KMS-11 (cell line): ENCODE measurements at regions not wholly inside any gene's neighbourhood (a gene's known extent, or its start where the extent isn't known, plus 50 kb on each side); places are given as distances from the start of the nearest gene placed in this dataset.

Source experiments
- H2AFZ ChIP-seq: fragments of 200-600 bp; sonication (generic); 2 replicates; pipeline ENCODE4 v1.6.1; 2016; ENCODE audit warnings: antibody characterized with exemption, mixed run types, low read depth
- H3K27ac ChIP-seq: fragments of 200-600 bp; sonication (generic); 2 replicates; pipeline ENCODE4 v1.6.1; 2016; ENCODE audit warnings: mild to moderate bottlenecking, mixed run types
- H3K27me3 ChIP-seq: fragments of 200-600 bp; sonication (generic); 2 replicates; pipeline ENCODE4 v1.6.1; 2017; ENCODE audit warnings: mild to moderate bottlenecking, low read depth, mixed run types, moderate library complexity; ENCODE audit not compliant: insufficient read depth
- H3K36me3 ChIP-seq: fragments of 200-600 bp; sonication (generic); 2 replicates; pipeline ENCODE4 v1.6.1; 2017; ENCODE audit warnings: mild to moderate bottlenecking, mixed run types; ENCODE audit not compliant: insufficient read depth
- H3K4me1 ChIP-seq: fragments of 200-600 bp; sonication (generic); 2 replicates; pipeline ENCODE4 v1.6.1; 2016; ENCODE audit warnings: mild to moderate bottlenecking, low read depth, mixed run types; ENCODE audit not compliant: poor library complexity, severe bottlenecking
- H3K4me2 ChIP-seq: fragments of 200-600 bp; sonication (generic); 2 replicates; pipeline ENCODE4 v1.7.0; 2016; ENCODE audit warnings: mild to moderate bottlenecking, mixed run types
- H3K4me3 ChIP-seq: fragments of 200-600 bp; sonication (generic); IDR thresholded peaks from 2 replicates; pipeline ENCODE4 v1.6.1; 2017; ENCODE audit warnings: low read depth, low read length, mixed read lengths; ENCODE audit not compliant: insufficient read depth
- H3K79me2 ChIP-seq: fragments of 200-600 bp; sonication (generic); 2 replicates; pipeline ENCODE4 v1.6.1; 2016; ENCODE audit warnings: low read depth, mixed run types; ENCODE audit not compliant: insufficient read depth
- H3K9ac ChIP-seq: fragments of 200-600 bp; sonication (generic); 2 replicates; pipeline ENCODE4 v1.6.1; 2016; ENCODE audit warnings: mild to moderate bottlenecking, mixed run types
- H4K20me1 ChIP-seq: fragments of 200-600 bp; sonication (generic); 2 replicates; pipeline ENCODE4 v1.6.1; 2016; ENCODE audit warnings: mild to moderate bottlenecking, mixed run types; ENCODE audit not compliant: insufficient read depth
- TF ChIP-seq, protein P1 (sequence below): fragments of 200-600 bp; sonication (generic); conservative IDR thresholded peaks from 2 replicates; pipeline ENCODE4 v1.6.1; 2017; ENCODE audit warnings: low read depth, mild to moderate bottlenecking, antibody characterized with exemption, low read length, moderate library complexity, mixed read lengths

DNA sequence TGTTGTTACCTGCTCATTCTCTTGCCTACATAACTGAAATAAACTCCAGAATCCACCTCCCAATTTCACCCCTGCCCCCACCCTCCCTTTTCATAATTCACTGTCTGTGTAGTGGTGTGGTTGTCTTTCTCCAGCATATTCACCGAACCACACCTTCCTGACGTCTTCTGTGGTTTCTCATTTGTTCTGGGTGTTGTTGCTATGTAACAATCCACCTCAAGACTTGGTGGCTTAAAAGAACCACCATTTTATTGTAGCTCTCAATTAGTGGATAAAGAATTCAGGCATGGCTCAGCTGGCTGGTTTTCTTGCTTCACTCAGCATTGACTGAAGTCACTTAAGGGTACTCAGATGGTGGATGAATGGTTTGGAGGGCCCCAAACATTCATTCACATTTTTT is 229.8 kb downstream of the MAF start:
- no peaks in the 10 kb centered on the region for H4K20me1 ChIP-seq
- no peaks in the 10 kb centered on the region for H3K4me1 ChIP-seq
- H3K4me2 ChIP-seq, result no peak overlapping the region
- TF ChIP-seq, protein P1, sequence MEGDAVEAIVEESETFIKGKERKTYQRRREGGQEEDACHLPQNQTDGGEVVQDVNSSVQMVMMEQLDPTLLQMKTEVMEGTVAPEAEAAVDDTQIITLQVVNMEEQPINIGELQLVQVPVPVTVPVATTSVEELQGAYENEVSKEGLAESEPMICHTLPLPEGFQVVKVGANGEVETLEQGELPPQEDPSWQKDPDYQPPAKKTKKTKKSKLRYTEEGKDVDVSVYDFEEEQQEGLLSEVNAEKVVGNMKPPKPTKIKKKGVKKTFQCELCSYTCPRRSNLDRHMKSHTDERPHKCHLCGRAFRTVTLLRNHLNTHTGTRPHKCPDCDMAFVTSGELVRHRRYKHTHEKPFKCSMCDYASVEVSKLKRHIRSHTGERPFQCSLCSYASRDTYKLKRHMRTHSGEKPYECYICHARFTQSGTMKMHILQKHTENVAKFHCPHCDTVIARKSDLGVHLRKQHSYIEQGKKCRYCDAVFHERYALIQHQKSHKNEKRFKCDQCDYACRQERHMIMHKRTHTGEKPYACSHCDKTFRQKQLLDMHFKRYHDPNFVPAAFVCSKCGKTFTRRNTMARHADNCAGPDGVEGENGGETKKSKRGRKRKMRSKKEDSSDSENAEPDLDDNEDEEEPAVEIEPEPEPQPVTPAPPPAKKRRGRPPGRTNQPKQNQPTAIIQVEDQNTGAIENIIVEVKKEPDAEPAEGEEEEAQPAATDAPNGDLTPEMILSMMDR, result no peak
- H3K27me3 ChIP-seq, result no peaks in the 10 kb centered on the region
- H3K4me3 ChIP-seq, result no peak overlapping the region
- H3K79me2 ChIP-seq, result no peaks in the 10 kb centered on the region
- H3K9ac ChIP-seq, result no peak overlapping the region
- no peak overlapping the region for H3K27ac ChIP-seq
- H3K36me3 ChIP-seq, result no peaks in the 10 kb centered on the region
- no peak overlapping the region for H2AFZ ChIP-seq

DNA sequence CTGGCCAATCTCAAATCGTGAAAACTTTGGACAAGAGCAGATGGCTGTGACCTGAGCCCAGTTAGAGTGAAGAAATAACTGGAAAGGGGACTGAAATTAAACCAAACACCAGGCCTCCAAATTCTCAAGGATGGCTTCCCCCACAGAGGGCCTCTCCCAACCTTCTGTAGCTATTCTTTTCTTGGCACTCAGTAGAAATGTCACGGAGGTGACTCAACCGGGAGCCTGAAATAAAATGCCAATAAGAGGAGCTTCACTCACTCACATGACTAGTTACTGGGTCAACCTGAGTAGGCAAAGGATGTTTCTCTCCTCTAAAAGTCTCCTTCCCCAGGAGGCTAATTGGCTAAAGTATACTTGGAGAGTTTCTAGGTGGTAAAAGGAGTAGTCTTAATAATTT is 230.7 kb downstream of the MAF start:
- Histone ChIP-seq H3K4me2 (no peak overlapping the region), H3K36me3 (no peaks in the 10 kb centered on the region), H3K27me3 (no peaks in the 10 kb centered on the region), H3K4me3 (no peak overlapping the region), H4K20me1 (no peaks in the 10 kb centered on the region), H3K27ac (no peak overlapping the region), H3K9ac (no peak overlapping the region), H2AFZ (no peak overlapping the region), H3K79me2 (no peaks in the 10 kb centered on the region), H3K4me1 (peaks cover 6% of the 10 kb centered on the region)
- TF ChIP-seq, protein P1, result no peak

DNA sequence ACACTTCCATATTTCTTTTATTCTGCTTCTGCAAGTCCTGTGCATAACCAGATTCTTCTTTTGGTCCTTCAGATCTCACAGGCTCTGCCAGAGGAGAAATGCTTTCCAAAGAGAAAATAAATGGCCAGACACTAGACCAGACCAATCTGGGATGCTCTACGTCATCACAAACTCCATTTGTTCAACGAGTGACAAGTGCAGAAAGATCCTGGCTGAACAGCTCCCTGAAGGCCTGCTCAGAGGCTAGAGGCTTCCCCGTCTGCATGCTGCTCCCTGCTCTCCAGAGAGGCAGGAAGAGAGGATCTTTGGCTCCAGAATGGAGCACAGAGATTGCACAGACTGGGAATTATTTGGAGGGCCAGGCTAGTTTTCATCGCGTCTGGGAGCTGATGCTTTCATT is 232.7 kb downstream of the MAF start:
- TF ChIP-seq, protein P1, result no peak
- Histone ChIP-seq H3K27ac (no peak overlapping the region), H4K20me1 (no peaks in the 10 kb centered on the region), H3K4me2 (no peak overlapping the region), H3K27me3 (no peaks in the 10 kb centered on the region), H3K9ac (no peak overlapping the region), H3K4me1 (peaks cover 24% of the 10 kb centered on the region), H3K36me3 (no peaks in the 10 kb centered on the region), H3K4me3 (no peak overlapping the region), H2AFZ (no peak overlapping the region), H3K79me2 (no peaks in the 10 kb centered on the region)

DNA sequence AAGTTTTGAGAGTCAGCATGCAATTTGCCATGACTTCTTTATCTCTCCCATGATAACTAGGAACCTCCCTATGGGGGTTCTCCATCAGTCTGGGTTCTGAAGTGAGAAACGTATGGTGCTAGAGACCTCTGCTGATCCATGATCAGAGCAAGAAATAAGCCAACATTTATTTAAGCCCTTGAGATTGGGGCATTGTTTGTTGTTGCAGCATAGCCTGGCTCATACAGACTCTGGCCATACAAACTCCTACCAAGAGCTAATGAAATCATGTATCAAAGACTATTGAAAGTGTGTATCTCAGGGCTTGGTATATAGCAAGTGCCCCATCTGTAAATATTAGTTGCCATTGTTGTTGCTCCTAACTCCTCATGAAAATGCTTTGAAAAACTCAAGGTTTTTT is 233.9 kb downstream of the MAF start:
- H3K79me2 ChIP-seq, result no peaks in the 10 kb centered on the region
- H3K4me1 ChIP-seq, result peaks cover 36% of the 10 kb centered on the region
- no peak overlapping the region for H3K4me3 ChIP-seq
- H2AFZ ChIP-seq, result no peak overlapping the region
- H3K27ac ChIP-seq, result no peak overlapping the region
- TF ChIP-seq, protein P1, result no peak
- no peaks in the 10 kb centered on the region for H3K36me3 ChIP-seq
- no peak overlapping the region for H3K9ac ChIP-seq
- no peak overlapping the region for H3K4me2 ChIP-seq
- H4K20me1 ChIP-seq, result no peaks in the 10 kb centered on the region
- H3K27me3 ChIP-seq, result no peaks in the 10 kb centered on the region
